ENCODE measurements at regions not wholly inside any gene's neighbourhood (a gene's known extent, or its start where the extent isn't known, plus 50 kb on each side); places are given as distances from the start of the nearest gene placed in this dataset.

DNA sequence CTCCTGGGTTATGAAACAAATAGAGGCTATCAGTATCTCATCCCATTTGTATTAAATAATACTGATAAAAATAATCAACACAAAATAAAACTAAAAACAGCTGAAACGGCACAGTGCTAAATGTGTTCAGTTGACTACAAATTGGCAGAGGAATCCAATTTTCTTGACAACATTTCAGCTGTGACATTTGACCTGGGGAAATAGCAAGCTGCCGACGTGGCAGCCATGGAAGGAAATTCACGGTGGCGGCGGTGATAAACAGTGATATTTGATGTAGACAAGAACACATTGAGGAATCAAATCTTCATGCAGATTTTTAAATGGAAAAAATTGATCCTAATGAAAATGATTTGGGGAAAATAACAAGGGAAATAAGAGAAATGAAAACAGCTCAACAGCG is 159.1 kb upstream of the RTL1 start:
- Histone ChIP-seq H3K4me1 (ENCODE audit: control insufficient read depth, insufficient read depth, low read length) (peaks cover 7% of the 10 kb centered on the region), H3K9me3 (replicated peaks; ENCODE audit: control insufficient read depth, low read depth, low read length) (no peaks in the 10 kb centered on the region), H3K27me3 (ENCODE audit: control insufficient read depth, insufficient read depth, low read length) (no peaks in the 10 kb centered on the region), H3K36me3 (ENCODE audit: control insufficient read depth, insufficient read depth, low read length) (peaks cover 96% of the 10 kb centered on the region), H3K27ac (ENCODE audit: low read length) (no peak overlapping the region), H3K4me3 (ENCODE audit: low read length) (no peak overlapping the region)
- 58% methylated on average over 6 of the region's 7 CpGs for WGBS (ENCODE audit: insufficient coverage)
- no peak for DNase-seq

DNA sequence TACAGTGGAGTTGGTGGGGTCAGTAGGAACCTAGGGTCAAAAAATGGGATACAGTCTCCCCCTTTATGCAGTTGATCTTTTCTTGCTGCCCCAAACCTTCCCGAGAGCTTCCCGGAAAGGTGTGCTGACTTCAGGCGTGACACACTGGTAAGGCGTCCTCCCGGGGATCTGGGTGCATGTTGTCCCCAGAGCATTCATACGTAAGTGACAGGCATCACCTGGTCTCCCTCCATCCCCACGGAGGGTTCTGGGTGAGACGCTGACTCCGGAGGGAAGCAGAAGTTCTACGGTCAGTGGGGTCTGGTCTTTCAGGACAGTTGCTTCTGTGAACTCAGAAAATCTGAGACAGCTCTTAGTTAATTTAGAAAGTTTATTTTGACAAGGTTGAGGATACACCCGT is 159.6 kb upstream of the RTL1 start:
- Histone ChIP-seq H3K4me3 (ENCODE audit: low read length) (no peak overlapping the region), H3K27me3 (ENCODE audit: control insufficient read depth, insufficient read depth, low read length) (no peaks in the 10 kb centered on the region), H3K36me3 (ENCODE audit: control insufficient read depth, insufficient read depth, low read length) (peaks cover 97% of the 10 kb centered on the region), H3K27ac (ENCODE audit: low read length) (no peak overlapping the region), H3K9me3 (replicated peaks; ENCODE audit: control insufficient read depth, low read depth, low read length) (no peaks in the 10 kb centered on the region), H3K4me1 (ENCODE audit: control insufficient read depth, insufficient read depth, low read length) (peaks cover 7% of the 10 kb centered on the region)
- DNase-seq = no peak
- WGBS (ENCODE audit: insufficient coverage) = 92% methylated on average over 11 of the region's 11 CpGs

DNA sequence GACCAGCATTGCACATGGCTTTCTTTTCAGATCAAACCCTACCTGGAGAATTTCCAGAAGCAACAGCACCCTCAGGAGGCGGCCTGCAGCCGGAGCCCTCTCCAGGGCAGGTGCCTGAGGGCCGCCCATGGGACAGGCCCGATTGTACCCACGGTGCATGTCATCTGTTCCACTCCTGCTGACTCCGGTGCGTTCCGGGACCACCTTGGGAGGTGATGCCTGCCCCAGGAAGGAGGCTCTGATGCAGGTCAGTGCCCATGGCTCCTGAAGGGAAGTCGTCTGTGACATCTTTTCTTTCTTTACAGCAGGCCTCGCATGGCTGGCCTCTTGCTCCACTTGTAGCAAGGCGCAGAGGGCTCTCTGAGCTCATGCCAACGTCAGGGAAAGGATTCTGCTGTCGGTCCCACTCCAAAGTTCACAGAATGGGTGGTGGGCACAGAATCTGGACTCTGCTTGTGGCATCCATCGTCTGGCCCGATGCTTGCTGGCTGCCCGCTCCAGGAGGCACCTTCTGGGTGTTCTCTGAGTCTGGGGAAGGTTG is 160.7 kb upstream of the RTL1 start:
- WGBS (ENCODE audit: insufficient coverage) = 93% methylated on average over 16 of the region's 16 CpGs
- Histone ChIP-seq H3K27ac (ENCODE audit: low read length) (no peak overlapping the region), H3K9me3 (replicated peaks; ENCODE audit: control insufficient read depth, low read depth, low read length) (no peaks in the 10 kb centered on the region)

DNA sequence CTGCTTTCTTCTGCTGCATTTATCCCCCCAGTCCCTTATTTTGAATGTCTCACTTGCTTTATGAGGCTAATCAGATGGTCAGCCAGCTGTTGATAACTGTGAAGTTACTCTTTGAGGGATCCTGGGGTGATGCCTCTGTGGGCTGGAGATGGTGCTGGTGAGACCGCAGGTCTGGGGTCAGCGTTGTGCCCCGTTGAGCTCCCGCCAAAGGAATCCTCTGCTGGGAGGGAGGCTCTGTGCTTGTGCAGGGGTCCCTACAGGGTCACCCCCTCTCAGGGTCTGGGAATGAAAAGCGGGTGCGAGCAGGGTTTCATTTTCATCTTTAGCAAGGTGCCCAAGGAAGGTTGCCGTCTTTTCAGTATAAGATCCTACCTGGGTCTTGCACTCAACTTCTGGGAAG is 161.2 kb upstream of the RTL1 start:
- Histone ChIP-seq H3K4me1 (ENCODE audit: control insufficient read depth, insufficient read depth, low read length) (peaks cover 3% of the 10 kb centered on the region), H3K27ac (ENCODE audit: low read length) (no peak overlapping the region), H3K9me3 (replicated peaks; ENCODE audit: control insufficient read depth, low read depth, low read length) (no peaks in the 10 kb centered on the region), H3K27me3 (ENCODE audit: control insufficient read depth, insufficient read depth, low read length) (no peaks in the 10 kb centered on the region), H3K36me3 (ENCODE audit: control insufficient read depth, insufficient read depth, low read length) (peaks cover 99% of the 10 kb centered on the region), H3K4me3 (ENCODE audit: low read length) (no peak overlapping the region)
- DNase-seq = no peak
- WGBS (ENCODE audit: insufficient coverage) = 93% methylated on average over 5 of the region's 7 CpGs

More for the DNA sequence above, 160.7 kb upstream of the RTL1 start:
- Histone ChIP-seq H3K36me3 (ENCODE audit: control insufficient read depth, insufficient read depth, low read length) (peaks cover 99% of the 10 kb centered on the region), H3K4me3 (ENCODE audit: low read length) (no peak overlapping the region), H3K4me1 (ENCODE audit: control insufficient read depth, insufficient read depth, low read length) (peaks cover 3% of the 10 kb centered on the region), H3K27me3 (ENCODE audit: control insufficient read depth, insufficient read depth, low read length) (no peaks in the 10 kb centered on the region)
- no peak for DNase-seq

DNA sequence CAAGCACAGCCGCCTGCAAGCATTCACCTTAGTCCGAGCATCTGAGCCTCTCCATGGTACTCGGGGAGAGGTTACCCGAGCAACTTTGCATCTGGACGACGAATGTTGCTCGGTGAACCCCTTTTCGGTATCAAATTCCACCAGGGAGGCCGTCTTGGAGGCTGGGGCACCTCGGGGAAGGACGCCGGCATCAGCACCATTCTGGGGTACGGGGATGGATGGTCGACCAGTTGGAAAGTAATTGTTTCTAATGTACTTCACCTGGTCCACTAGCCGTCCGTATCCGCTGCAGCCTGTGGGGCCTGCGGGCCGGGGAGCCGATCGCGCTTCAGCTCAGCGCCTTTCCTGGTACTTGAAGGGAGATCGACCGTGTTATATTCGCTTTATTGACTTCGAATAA is 161.7 kb upstream of the RTL1 start:
- no peak overlapping the region for H3K4me3 ChIP-seq (ENCODE audit: low read length)
- no peaks in the 10 kb centered on the region for H3K27me3 ChIP-seq (ENCODE audit: control insufficient read depth, insufficient read depth, low read length)
- no peaks in the 10 kb centered on the region for H3K9me3 ChIP-seq (replicated peaks; ENCODE audit: control insufficient read depth, low read depth, low read length)
- no peak for DNase-seq
- no peak overlapping the region for H3K27ac ChIP-seq (ENCODE audit: low read length)
- WGBS (ENCODE audit: insufficient coverage) = 93% methylated on average over 25 of the region's 27 CpGs
- H3K36me3 ChIP-seq (ENCODE audit: control insufficient read depth, insufficient read depth, low read length) = peaks cover 99% of the 10 kb centered on the region
- H3K4me1 ChIP-seq (ENCODE audit: control insufficient read depth, insufficient read depth, low read length) = peaks cover 4% of the 10 kb centered on the region

DNA sequence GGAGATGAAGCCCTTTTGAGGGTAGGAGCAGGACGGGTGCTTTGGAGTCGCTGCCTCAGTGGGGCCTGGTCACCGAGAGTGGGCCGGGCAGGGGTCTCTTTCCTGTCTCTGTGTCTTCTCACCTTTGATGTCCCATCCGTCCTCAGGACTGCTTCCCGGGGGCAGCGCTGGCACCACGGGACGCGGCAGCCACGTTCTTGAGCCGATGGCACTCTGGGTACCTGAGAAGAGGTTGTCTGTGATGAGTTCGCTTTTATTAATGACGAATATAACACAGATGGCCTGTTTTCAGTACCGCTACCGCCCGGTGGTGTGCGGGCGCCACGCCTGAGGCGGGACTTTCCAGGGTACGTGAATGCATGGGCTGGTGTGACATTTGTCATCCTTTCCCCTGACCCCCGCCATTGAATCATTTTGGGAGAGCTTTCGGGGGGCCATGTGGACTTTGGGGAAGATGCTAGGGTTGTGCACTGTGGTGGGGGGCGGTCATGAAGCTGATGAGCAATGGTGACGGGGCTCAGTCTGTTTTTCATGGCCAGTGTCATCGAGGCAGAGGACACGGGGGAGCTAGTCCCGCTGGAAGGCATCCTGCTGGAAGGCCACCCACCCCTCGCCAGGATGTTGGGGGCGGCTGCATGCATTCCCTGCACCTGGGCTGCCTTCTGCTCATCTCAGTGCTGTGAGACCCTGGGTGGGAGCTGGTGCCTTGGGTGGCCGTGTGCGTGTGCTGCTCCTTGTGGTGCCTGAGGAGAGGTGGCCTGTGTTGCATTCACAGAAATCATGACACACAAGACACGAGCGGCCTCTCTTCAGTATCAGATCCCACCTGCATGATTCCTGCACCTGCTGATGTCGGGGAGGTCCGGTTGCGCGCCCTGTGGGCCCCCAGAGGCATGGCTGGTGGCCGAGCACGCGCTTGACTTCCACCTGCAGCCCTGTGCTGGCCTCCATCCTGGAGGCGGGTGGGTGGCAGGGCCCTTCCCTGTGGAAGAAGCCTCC is 162.5 kb upstream of the RTL1 start:
- H3K4me1 ChIP-seq (ENCODE audit: control insufficient read depth, insufficient read depth, low read length) = peaks cover 10% of the 10 kb centered on the region
- H3K36me3 ChIP-seq (ENCODE audit: control insufficient read depth, insufficient read depth, low read length) = peaks cover 99% of the 10 kb centered on the region
- H3K4me3 ChIP-seq (ENCODE audit: low read length) = no peak overlapping the region
- no peaks in the 10 kb centered on the region for H3K9me3 ChIP-seq (replicated peaks; ENCODE audit: control insufficient read depth, low read depth, low read length)
- H3K27ac ChIP-seq (ENCODE audit: low read length) = no peak overlapping the region
- WGBS (ENCODE audit: insufficient coverage) = 89% methylated on average over 37 of the region's 43 CpGs
- no peaks in the 10 kb centered on the region for H3K27me3 ChIP-seq (ENCODE audit: control insufficient read depth, insufficient read depth, low read length)
- DNase-seq = no peak

DNA sequence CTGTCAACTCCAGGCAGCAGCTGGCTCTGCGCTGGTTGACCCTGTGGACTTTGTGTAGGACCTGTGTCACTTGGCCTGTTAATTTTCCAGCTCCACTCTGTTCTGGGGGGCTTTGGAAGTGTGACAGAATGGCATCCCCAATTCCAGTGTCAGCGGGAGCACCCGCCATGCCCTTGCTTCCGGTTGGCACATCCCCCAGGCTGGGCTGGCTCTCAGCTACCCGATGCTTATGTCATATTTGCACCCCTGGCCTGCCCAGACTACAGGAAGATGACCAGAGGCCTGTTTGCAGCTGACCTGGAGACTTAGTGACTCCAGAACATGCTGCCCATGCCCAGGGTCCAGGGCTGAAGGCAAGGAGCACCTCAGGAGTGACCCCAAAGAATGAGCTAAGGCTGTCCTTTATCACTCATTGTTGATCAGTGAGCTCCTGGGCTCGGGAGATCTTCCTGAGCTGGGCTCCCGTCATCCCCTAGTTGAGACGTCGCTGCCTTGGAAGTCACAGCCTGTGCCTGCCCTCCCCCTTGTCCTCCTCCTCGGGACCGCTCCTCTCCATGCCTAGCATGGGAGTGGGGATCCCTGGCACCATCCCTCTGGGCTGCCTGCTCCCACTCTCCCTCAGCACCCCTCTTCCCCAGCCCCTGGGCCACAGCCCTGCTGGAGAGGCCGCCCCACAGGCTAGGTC is 163.4 kb upstream of the RTL1 start:
- Histone ChIP-seq H3K9me3 (replicated peaks; ENCODE audit: control insufficient read depth, low read depth, low read length) (no peaks in the 10 kb centered on the region), H3K27me3 (ENCODE audit: control insufficient read depth, insufficient read depth, low read length) (no peaks in the 10 kb centered on the region), H3K36me3 (ENCODE audit: control insufficient read depth, insufficient read depth, low read length) (peaks cover 99% of the 10 kb centered on the region), H3K27ac (ENCODE audit: low read length) (no peak overlapping the region), H3K4me1 (ENCODE audit: control insufficient read depth, insufficient read depth, low read length) (peaks cover 12% of the 10 kb centered on the region), H3K4me3 (ENCODE audit: low read length) (no peak overlapping the region)
- DNase-seq = no peak
- 84% methylated on average over 11 of the region's 12 CpGs for WGBS (ENCODE audit: insufficient coverage)

DNA sequence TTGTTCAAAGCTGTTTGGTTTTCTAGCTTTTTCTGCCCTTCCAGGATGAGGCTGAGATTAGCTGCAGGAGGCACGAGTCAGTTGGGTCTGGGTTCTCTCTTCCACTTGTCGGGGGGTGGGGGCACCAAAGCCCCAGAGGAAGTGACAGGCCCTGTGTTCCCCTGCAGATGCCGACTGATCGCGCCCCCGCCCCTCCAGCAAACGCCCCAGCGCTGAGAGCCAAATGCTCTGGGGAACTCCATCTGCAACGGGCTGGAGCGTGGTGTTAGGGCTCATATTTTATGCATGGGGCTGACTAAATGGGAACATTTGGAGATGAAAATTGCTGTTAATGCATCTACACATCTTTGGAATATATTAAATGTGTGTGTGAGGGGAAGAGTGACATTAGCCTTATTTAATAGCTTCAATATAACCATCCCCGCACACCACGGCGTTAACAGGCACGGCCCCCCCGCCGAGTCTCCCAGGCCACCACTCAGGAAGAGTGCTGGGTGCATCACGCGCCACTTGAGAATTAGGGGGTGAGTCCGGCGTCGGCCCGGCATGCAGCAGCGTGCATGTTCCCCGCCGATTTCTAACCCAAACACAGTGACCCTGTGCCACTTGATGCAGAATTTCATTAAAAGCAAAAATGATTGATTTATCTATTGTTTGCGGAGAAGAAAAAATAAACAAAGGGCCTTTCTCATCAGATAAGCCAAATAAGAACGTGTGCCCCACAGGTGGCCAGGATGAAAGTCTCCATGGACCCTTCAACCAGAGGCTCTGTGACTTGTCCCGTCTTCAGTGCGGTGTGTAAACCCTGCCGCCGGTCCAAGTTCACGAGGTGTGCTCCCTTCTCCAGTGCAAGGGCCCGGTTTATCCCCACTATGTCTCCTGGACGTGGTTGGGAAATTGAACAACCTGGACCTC is 165.0 kb upstream of the RTL1 start:
- no peak overlapping the region for H3K4me3 ChIP-seq (ENCODE audit: low read length)
- WGBS (ENCODE audit: insufficient coverage) = 63% methylated on average over 21 of the region's 34 CpGs
- H3K4me1 ChIP-seq (ENCODE audit: control insufficient read depth, insufficient read depth, low read length) = peaks cover 26% of the 10 kb centered on the region
- H3K27ac ChIP-seq (ENCODE audit: low read length) = no peak overlapping the region
- no peaks in the 10 kb centered on the region for H3K9me3 ChIP-seq (replicated peaks; ENCODE audit: control insufficient read depth, low read depth, low read length)
- DNase-seq = peak; percentile 2
- H3K27me3 ChIP-seq (ENCODE audit: control insufficient read depth, insufficient read depth, low read length) = peaks cover 3% of the 10 kb centered on the region
- H3K36me3 ChIP-seq (ENCODE audit: control insufficient read depth, insufficient read depth, low read length) = peaks cover 98% of the 10 kb centered on the region

DNA sequence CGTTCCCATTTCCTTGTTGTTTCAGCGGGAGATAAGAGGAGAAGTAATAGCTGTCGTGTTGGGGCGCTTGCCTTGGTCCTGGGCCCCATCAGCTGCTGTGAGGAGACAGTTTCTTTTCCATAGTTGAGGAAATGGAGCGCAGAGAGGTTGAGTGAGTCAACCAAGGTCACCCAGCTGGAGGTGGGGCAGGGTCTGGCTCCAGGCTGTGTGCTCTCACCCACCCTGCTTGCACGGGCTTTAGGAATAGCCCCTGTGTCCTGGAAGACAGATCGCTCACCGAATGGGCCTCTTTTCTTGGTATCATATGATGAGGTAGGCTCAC is 165.7 kb upstream of the RTL1 start:
- WGBS (ENCODE audit: insufficient coverage) = 89% methylated on average over 5 of the region's 8 CpGs

More for the DNA sequence above, 165.7 kb upstream of the RTL1 start:
- H3K36me3 ChIP-seq (ENCODE audit: control insufficient read depth, insufficient read depth, low read length) = peaks cover 92% of the 10 kb centered on the region
- no peak overlapping the region for H3K27ac ChIP-seq (ENCODE audit: low read length)
- H3K4me1 ChIP-seq (ENCODE audit: control insufficient read depth, insufficient read depth, low read length) = peaks cover 28% of the 10 kb centered on the region
- peaks cover 3% of the 10 kb centered on the region for H3K27me3 ChIP-seq (ENCODE audit: control insufficient read depth, insufficient read depth, low read length)
- no peak overlapping the region for H3K4me3 ChIP-seq (ENCODE audit: low read length)
- peak; percentile 4 for DNase-seq
- H3K9me3 ChIP-seq (replicated peaks; ENCODE audit: control insufficient read depth, low read depth, low read length) = no peaks in the 10 kb centered on the region

Data from muscle of leg (tissue), 3 donors.